ENCODE measurements at regions not wholly inside any gene's neighbourhood (a gene's known extent, or its start where the extent isn't known, plus 50 kb on each side); places are given as distances from the start of the nearest gene placed in this dataset.
"Not testable (repeated sequence)": the region's sequence is repeated elsewhere in the genome, so short reads cannot be mapped to it uniquely, and the experiment has no call there.

DNA sequence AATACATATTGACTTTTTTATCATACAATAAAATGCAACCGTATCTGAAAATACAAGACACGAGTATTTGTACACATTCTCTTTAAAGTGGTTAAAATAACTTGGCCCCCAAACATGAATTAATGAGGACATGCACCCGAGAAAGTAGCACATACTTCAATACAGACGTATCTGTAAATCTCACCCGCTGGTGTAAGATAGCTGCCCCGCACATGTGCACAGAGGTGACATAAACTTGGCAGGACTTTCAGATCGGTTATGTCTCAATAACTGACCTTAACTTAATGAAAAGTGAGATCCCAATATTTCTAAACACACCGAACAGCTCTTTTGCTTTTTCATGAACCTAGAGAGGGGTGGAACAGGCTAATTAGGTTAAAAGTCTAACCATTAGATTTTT lies 91.5 kb upstream of the RPS6KA2 start:
- no peak for DNase-seq

DNA sequence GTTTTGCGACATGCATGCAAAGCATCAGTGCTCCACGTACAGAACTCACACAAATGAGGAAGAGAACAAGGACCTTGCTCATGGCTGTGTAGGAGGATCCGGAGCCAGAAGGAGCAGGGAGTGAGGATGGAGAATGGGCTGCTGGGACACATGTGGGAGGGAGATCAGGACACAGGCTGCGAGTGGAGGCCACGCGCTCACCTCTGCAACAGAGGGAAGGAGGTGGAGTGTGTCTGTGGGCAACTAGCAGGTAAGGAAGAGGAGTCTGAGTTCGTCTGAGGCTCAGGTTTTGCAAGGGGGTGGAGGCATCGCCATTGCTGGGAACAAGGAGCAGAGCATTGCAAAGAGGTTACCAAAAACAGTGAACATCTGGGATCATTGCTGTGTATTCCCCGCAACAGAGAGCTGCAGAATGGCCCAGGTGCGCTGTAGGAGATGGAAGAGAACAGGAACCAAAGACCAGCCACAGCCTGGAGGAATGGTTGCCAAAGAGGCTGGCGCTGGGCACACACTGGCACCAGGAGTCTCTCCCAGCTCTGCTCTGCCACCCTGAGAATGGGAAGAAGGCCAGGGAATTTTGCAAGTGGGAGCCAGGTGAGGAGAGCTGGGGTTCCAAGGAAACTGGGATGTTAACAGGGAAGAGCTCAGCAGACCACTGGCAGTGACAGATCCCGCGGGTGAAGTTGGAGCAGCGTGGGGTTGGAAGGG lies 90.0 kb upstream of the RPS6KA2 start:
- no peak for DNase-seq

DNA sequence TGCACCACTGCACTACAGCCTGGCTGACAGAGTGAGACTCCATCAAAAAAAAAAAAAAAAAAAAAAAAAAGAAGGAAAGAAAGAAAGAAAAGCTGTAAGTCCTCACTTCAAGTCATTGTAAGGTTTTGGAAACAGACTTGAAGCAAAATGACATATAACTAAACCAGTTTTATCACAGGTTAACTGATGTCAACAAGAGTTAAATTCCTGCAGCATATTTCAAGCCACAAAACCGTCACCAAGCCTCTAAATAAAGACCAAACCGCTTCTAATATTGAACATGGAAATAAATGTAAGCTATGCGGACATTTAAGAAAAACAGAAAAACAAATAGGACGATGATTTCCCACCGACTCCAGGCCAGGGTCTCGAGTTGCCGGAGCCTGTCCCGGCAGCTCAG lies 88.9 kb upstream of the RPS6KA2 start:
- DNase-seq: no peak

DNA sequence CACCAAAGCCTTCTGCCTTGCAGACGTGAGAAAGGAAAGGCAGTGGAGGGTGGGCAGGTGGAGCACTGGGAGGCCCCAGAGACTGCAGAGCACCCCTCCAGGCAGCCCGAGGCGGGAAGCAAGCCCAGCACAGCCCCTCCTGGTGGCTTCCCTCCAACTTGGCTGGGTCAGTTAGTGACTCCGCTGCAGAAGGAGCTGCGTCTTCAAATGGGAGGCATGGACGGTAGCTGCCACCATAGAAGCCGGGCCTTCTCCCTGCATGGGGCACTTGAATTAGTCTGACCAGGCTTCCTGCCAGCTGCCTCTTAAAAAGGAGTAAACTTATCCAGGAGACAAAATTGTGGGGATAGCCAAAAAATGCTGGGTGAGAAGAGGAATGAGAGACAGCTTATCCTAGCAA lies 88.0 kb upstream of the RPS6KA2 start:
- no peak for DNase-seq

DNA sequence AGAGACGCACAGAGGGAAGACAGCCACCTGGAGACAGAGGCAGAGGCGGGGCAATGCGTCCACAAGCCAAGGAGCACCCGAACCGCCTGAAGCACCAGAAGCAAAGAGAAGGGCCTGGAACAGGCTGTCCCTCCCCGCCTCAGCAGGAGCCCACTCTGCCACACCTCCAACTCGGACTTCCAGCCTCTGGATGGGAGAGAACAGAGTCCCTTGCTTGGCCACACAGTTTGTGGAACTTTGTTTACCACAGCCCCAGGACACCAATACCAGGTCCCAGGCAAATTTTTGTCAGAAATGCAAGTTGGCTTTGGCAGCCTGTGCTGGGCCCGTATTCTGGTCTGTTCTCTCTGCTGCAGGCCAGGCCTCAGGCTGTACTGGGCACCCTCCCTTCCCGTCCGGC lies 87.5 kb upstream of the RPS6KA2 start:
- no peak for DNase-seq

DNA sequence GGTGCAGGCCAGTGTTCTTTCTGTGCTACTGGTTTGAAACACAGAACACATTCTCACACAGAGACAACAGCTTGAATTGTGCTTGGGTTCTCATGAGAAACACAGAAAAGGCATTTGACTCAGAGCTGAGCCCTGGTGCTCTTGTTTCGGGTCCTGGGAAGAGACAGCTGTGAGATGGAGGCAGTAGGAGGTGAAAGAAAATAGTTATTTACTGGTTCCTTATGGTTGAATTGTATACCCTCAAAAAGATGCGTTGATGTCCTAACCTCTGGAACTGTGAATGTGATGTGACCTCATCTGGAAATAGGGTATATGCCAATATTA lies 87.1 kb upstream of the RPS6KA2 start:
- no peak for DNase-seq

DNA sequence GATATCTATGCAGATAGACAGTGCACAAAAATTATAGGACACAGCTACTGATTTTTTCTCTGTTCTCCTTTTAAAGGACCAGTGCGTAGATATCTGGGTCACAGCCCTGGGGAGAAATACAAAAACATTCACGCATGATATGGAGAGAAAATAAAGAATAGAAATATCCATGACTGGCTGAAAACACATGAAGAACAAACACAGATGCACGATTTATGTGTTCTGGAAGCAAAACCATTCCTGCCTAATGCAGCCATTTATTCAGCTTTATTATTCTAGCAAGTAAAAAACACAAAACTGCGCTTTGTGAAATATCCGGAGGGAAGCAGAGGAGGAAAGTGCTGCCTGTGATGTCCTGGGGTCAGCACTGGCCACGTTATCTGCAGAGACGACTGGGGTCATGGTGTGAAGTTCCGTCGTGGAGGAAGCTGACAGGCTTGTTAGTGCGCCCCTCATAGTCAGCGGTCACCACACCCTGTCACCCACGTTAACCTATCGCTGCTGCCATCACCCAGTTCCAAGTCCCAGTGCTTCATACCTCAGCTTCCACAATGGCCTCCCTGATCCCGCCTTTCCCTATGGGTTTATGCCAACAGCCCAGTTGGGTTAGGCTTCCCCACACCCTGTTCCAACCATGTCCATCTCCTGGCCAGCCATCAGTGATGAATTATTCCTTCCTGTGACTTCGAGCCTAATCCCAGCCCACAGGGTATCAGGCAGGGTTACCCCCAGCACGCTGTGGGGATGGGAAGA lies 86.6 kb upstream of the RPS6KA2 start:
- no peak for DNase-seq

DNA sequence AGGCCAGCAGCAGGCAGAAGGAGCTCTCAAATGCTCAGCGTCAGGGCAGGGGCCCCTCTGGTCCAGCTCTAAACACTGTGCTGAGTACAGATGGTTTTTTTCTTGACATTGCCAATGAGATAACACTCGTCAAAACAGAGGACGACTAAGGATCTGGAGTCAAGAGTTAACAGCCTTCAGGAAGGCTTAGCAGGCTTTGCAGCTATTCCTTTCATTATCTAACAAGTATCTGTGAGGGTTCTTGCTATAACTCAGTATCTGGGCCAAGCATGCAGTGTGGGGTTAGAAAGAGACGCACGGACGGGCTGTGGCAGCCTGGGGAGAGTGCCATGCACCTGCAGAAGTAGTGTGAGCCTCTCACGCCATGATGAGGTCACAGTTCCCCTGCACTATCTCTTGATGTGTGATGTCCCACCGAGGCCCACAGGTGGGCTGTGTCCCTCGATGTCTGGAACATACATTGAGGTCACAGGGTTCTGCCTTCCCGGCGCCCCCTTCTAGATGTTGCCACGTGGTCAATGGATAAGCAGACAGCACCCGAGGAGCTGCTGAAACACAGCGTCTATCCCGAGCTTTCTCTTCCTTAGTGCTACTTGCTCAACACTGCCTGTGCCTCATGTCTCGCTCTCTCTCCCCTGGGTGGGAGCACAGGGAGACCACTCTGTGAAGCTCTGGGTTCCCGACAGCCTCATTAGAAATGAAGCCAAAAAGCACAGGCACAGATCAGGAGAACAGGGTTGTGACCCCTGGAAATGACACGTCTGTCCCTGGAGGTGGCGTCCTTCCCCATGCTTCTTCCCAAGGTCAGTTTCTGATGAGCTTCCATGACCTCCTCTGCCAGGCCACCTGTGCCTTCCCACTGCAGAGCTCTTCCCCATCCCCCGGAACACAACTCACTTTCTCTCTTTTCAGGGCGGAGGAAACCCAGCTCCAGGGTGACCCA lies 85.5 kb upstream of the RPS6KA2 start:
- no peak for DNase-seq

DNA sequence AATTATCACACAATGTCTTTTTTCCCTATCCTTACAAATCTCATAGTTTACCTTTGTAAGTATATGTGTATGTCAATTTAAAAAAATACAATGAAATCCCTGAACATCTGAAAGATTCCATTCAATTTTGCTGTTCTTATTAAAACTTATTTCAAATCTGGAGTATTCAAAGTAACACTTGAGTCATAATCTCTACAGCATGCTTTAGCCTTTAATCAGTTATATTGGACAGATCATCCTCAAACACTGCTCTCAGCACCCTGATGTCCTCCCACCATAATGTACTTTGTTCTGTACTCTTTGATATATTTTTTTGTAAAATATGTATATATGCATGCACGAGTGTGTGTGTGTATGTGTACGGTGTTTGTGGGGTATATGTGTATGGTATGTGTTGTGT lies 83.0 kb upstream of the RPS6KA2 start:
- no peak for DNase-seq

DNA sequence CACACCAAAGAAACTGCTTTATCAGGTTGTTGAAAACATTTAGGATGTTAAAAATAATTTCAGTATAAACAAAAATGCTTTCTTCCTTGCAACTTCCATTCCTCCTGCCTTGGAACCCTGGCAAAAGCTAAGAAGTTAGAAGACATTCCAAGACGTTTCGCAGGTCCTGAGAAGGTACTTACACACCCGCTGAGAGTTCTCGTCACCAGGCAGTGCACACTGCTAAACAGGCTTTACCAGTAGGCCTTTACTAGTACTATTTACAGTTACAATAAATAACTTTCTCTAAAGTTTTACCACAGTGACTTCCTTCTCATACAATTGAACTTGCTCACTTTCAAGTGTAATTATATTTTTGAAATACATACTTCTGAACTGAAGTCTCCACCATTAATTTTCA lies 81.4 kb upstream of the RPS6KA2 start:
- DNase-seq: no peak

DNA sequence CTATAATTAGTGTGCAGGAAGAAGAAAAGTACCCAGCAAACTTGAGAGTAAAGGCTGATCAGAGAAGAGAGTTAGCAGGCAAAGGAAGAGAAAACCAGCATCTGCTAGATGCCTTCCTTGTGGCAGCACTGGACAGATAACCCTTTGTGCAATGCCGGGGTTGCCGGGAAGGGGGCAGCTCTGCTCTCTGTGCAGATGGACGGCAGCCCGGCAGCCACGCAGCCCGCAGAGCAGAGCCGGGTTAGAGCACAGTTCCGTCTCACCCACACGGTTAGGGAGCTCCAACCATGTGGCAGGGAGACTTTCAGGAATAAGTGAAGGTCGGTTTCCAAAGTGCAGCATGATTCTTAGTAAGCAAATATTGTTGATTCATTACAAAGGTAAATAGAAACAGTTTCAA lies 80.0 kb upstream of the RPS6KA2 start:
- no peak for DNase-seq

DNA sequence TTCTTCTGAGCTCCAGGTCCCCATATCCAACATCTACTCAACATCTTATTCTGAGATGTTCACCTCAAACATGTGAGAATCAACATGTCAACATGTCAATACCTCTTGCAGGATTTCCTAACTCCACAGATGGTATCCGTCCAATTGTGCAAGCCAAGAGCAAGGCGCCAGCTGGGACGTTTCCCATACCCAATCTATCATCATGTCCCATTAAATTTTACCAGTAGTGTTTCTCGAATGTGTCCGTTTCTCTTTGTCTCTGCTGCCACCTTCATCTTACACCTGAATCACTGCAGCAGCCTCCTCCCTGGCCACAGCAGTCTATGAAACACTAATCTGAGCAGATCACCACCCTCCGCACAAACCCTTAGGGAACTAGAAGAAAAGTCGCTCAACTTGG lies 78.0 kb upstream of the RPS6KA2 start:
- no peak for DNase-seq

DNA sequence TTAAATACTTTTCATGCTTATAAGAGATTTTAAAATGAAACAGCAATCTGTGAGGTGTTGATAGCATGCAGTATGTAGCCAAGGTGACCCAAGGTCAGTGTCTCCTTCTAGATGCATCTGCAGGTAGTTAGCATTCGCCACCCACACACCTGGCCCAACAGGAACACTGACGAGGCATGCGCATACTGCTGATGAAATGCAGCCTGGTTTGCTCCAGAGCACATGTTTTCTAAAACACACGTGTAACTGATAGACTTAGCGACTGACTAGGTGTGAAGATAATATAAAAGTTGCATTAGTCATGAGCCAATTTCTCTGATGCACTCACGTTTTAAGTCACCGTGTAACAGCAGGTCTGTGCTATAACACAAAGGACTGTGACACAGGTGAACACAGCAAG lies 77.1 kb upstream of the RPS6KA2 start:
- DNase-seq: no peak

DNA sequence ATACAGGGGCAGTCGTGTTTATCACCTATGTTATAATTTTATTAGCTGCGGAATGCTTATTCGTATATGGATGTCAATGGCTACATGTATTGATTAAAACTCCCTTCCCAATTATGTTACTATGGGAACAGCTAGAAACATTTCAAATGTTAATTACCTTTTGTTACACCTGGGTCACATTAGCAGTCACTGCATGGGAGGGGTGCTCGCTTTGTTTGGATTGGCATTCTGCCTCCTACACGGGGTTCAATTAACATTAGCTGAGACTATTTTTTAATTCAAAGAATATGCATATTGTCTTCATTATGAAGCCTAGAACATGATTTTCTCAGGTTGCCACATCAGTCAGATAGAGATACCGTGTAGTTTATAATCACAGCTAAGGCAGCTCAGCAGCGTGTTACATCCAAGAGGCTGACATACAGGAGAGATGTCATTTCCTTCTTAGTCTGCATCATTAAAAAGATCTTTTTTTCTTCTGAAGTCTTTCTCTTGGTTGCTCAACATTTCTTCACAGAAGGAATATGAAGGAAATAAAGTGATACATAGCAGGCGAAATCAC lies 76.2 kb upstream of the RPS6KA2 start:
- no peak for DNase-seq

DNA sequence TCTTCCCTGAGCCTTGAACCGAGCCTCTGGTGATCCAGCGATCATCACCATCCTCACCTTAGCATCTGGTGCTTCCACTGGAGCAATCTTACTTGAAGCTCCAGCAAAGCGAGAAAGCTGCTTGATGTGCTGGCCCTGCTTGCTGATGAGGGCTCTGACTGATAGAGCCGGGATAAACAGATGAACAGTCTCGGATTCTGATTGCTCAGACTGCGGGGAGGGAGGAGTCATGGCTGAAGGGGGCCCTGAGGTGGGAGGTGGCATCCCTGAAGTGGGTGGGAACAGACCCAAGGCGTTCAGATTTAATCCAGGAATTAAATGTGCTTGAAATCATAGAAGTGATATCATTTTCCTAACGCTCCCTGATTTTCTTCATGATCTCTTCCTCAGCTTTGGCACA lies 74.4 kb upstream of the RPS6KA2 start:
- DNase-seq: not testable (repeated sequence)

DNA sequence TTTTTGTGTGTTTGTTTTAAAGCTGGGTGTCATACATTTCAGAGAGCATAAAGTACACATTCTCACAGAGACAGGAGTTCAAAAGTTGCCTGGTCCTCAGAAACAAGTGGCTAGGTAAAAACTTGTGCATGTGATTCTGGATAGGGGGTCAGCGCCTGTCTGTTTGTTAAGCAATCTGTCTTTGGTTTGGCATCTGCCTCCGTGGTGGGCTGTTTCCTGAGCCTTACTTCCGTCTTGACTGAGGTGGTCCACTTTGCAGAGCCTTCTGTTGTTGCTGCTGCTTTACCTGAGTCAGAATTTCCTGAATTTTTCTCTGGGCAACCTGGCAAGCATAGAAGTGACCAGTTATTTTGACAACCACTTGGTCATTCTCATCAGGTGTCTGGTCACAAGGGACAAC lies 73.8 kb upstream of the RPS6KA2 start:
- DNase-seq: not testable (repeated sequence)

DNA sequence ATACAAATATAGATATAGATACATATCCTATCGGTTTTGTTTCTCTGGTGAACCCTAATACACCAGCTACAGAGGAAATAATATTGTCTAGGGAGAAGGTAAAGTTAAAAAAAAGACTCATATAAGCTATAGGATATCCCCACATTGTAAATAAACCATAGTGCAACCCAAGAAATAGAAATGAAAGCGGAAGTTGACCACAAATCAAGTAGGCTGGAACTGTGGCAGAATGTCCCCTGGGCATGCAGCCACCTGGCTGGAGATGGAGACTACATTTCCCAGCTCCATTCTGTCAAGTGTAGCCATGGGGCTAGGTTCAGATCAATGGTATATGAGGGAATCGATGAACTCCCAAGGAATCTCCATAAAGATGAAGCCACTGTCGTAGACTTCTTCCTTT lies 70.1 kb upstream of the RPS6KA2 start:
- no peak for DNase-seq

DNA sequence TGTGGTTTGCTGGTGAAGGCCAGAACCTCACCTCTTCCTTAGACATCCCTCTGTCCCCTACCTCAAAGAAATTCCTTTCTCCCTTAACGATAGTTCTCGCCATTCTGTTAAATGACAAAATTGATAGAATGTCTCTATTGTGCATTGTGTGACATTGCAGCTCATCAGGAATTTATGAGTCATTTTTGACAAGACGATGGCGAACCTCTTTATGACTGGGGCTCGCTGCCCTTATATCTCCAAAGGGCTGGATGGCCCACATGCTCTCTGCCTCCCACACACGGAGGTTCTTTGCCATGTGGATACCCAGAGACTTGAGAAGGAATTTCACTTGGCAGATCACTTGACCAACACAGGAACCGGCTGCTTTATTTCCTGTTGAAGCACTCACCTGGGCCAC lies 66.8 kb upstream of the RPS6KA2 start:
- no peak for DNase-seq

DNA sequence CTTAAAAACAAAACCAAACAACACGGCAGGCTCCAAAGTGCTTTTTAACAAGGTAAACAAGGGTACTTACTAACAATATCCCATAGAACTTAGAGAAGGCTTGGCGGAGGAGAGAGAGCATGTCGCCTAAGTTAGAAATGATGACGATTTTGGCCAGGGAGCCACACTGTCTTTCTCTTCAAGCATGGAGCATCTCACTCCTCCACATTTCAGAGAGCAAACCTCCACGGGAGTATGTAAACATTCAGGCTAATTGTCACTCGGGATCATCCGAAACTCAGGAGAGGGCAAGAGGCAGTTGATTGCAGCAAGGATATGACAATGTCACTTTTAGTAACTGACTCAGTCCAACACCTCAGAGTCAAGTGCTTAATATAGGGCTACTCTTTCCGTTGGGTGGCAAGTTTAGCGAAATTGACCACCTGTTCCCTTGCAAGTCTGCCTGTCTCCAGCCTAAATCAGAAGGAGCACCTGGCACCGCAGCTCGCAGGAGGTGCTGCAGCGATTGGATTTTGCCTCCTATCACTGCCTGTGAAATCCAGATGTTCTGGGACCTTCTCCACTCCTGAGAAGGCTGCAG lies 65.8 kb upstream of the RPS6KA2 start:
- DNase-seq: no peak

DNA sequence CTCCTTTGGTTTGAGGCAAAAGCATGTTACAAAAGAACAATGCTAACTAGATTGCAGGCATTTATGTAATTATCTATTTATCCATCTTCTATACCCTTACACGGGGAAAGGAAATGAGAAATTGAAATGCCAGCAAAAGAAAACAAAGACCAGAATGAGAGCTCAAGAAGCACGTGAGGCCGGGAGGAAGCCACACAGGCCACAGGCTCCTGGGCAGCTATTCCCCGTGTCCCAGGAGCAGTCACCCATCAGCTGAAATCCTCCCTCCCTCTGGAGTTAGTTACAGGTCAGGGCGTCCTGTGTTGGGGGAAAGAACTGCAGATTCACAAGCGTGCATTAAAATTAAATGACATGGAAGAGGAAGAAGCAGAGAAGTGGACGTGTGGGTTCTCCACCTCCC lies 64.7 kb upstream of the RPS6KA2 start:
- no peak for DNase-seq

DNA sequence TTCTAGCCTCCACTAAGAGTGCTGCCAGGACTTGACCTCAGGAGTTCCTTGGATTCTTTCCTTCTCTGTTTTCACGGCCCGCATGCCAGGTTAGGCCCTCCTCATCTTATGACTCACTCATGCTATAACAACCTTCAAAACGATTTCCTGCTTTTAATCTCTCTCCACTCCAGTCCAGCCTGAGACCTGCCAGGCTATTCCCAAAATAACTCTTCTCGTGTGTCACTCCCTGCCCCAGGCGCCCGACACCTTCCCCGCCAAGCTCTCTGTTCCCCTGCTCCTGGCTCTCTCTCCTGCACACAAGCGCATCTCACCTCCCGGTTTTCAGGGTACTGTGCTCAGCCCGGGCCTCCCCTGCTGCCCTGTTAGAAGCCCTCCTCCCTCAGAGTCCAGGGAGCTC lies 64.1 kb upstream of the RPS6KA2 start:
- no peak for DNase-seq

DNA sequence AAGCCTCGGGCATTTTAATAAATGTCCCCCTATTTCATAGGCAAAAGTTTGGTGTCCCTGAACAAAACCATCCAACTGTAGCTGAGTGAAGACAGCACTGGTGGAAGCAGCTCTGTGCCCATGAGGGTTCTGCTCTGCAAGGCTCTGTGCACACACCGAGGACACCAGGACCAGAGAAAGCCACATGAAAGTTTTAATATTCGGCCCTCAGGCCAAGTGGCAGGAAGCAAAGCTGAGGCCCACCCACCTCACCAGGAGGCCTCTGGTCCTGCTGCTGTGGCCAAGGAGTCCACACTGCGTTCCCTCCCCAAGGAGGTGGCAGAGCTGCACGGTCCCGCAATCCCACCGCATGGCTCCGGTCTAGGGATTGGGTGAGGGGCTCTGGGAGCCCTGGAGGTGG lies 62.6 kb upstream of the RPS6KA2 start:
- no peak for DNase-seq

DNA sequence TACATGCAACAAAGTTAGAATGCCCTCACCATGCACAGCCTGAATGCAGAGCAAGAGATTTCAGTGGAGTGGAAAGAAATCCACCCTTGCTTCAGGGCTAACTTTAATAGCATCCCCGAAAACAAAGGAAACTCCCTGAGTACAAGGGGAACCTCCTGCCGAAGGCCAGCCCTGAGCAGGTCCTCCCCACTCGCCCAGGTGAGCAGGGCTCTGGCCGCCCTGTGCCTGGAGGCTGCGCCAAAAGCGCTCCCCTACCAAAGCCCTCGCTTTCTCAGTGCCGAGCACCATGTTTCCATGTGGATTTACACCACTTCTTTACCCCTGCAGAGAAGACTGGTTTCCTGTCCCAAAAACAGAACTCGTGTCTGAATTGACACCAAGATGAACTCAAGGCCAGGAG lies 61.9 kb upstream of the RPS6KA2 start:
- DNase-seq: no peak
